ENCODE measurements at regions not wholly inside any gene's neighbourhood (a gene's known extent, or its start where the extent isn't known, plus 50 kb on each side); places are given as distances from the start of the nearest gene placed in this dataset.

- Histone ChIP-seq H3K4me3 (no peak overlapping the region), H3K9me3 (no peaks in the 10 kb centered on the region), H3K36me3 (no peaks in the 10 kb centered on the region), H3K27me3 (peaks cover 6% of the 10 kb centered on the region), H3K27ac (no peak overlapping the region), H3K4me1 (peaks cover 3% of the 10 kb centered on the region)
- peak; percentile 20 to 48 for DNase-seq (ENCODE audit: low spot score in 2 of 2)
- TF ChIP-seq EP300 (IDR thresholded peaks at IDR 0.05) (no peak), CTCF (IDR thresholded peaks at IDR 0.05) (no peak), POLR2AphosphoS5 (IDR thresholded peaks at IDR 0.05) (no peak), POLR2A (IDR thresholded peaks at IDR 0.05) (no peak)
- 83% methylated on average over 14 of the region's 18 CpGs for WGBS
These were observed 80.3 kb downstream of the RTP5 start for GRCh38 chr2:241949736-241950412.

- TF ChIP-seq CTCF (IDR thresholded peaks at IDR 0.05): peak; percentile 68 to 92
- TF ChIP-seq POLR2A (IDR thresholded peaks at IDR 0.05): no peak
- no peak for TF ChIP-seq EP300 (IDR thresholded peaks at IDR 0.05)
- no peak for TF ChIP-seq POLR2AphosphoS5 (IDR thresholded peaks at IDR 0.05)
- Histone ChIP-seq H3K9me3 (no peaks in the 10 kb centered on the region), H3K4me3 (no peak overlapping the region), H3K27ac (no peak overlapping the region), H3K27me3 (peaks cover 6% of the 10 kb centered on the region), H3K4me1 (peaks cover 3% of the 10 kb centered on the region), H3K36me3 (no peaks in the 10 kb centered on the region)
- DNase-seq (ENCODE audit: low spot score in 2 of 2): peak; percentile 84
- 36% methylated on average over 19 of the region's 45 CpGs for WGBS
These were observed 81.1 kb downstream of the RTP5 start for GRCh38 chr2:241950413-241951315.

GRCh38 chr2:241951316-241951700 lies 81.8 kb downstream of the RTP5 start:
- WGBS: 35% methylated on average over 4 of the region's 4 CpGs
- H3K9me3 ChIP-seq: no peaks in the 10 kb centered on the region
- peaks cover 6% of the 10 kb centered on the region for H3K27me3 ChIP-seq
- TF ChIP-seq EP300 (IDR thresholded peaks at IDR 0.05): no peak
- no peak for TF ChIP-seq CTCF (IDR thresholded peaks at IDR 0.05)
- TF ChIP-seq POLR2A (IDR thresholded peaks at IDR 0.05): no peak
- TF ChIP-seq POLR2AphosphoS5 (IDR thresholded peaks at IDR 0.05): no peak
- peaks cover 3% of the 10 kb centered on the region for H3K4me1 ChIP-seq
- no peak overlapping the region for H3K4me3 ChIP-seq
- no peak overlapping the region for H3K27ac ChIP-seq
- no peak for DNase-seq (ENCODE audit: low spot score in 2 of 2)
- no peaks in the 10 kb centered on the region for H3K36me3 ChIP-seq

- H3K36me3 ChIP-seq: no peaks in the 10 kb centered on the region
- H3K9me3 ChIP-seq: no peaks in the 10 kb centered on the region
- H3K27me3 ChIP-seq: peaks cover 6% of the 10 kb centered on the region
- H3K27ac ChIP-seq: no peak overlapping the region
- TF ChIP-seq POLR2A (IDR thresholded peaks at IDR 0.05) (no peak), CTCF (IDR thresholded peaks at IDR 0.05) (no peak), POLR2AphosphoS5 (IDR thresholded peaks at IDR 0.05) (no peak), EP300 (IDR thresholded peaks at IDR 0.05) (no peak)
- H3K4me3 ChIP-seq: no peak overlapping the region
- 92% methylated on average over 11 of the region's 11 CpGs for WGBS
- peak; percentile 35 to 58 for DNase-seq (ENCODE audit: low spot score in 2 of 2)
- H3K4me1 ChIP-seq: peaks cover 3% of the 10 kb centered on the region
These were observed 82.4 kb downstream of the RTP5 start for GRCh38 chr2:241951920-241952319.

GRCh38 chr2:241952816-241953215 lies 83.3 kb downstream of the RTP5 start:
- no peak for TF ChIP-seq CTCF (IDR thresholded peaks at IDR 0.05)
- H3K27me3 ChIP-seq: peaks cover 6% of the 10 kb centered on the region
- peaks cover 3% of the 10 kb centered on the region for H3K4me1 ChIP-seq
- 87% methylated on average over 7 of the region's 16 CpGs for WGBS
- peak in 1 of 2 donors; percentile 78 for DNase-seq (ENCODE audit: low spot score in 2 of 2)
- no peaks in the 10 kb centered on the region for H3K9me3 ChIP-seq
- no peaks in the 10 kb centered on the region for H3K36me3 ChIP-seq
- H3K4me3 ChIP-seq: no peak overlapping the region
- H3K27ac ChIP-seq: no peak overlapping the region

Data from suprapubic skin (tissue), 4 donors.